HepG2 (cell line): ENCODE measurements at regions not wholly inside any gene's neighbourhood (a gene's known extent, or its start where the extent isn't known, plus 50 kb on each side); places are given as distances from the start of the nearest gene placed in this dataset.

Experiments
- ATAC-seq: fragments of 200-7000 bp; cut with Tn5 transposase; 3 replicates; pipeline ENCODE4 v1.9.1; 2020; ENCODE audit warnings: mild to moderate bottlenecking, moderate library complexity
- BruUV-seq: library from RNA; stranded (reverse); fragments of 400-500 nt; replicated peaks from 2 replicates; lab custom pipeline; 2021; lab: Mats Ljungman, UMichigan
- CTCF ChIA-PET: fragments of 300-600 bp; formaldehyde crosslinking; extraction: SDS; loops from one replicate; lab custom pipeline; 2021; ENCODE audit warnings: low total read pairs, inconsistent platforms, low intra/inter-chr PET ratio; lab: Yijun Ruan, JAX
- POLR2A ChIA-PET: fragments of 350-600 bp; sonication (Branson Sonifier 250); formaldehyde crosslinking; loops from one replicate; lab custom pipeline; 2020; ENCODE audit warnings: antibody characterized with exemption, inconsistent platforms; lab: Yijun Ruan, JAX
- DNase-seq: peaks from one replicate; pipeline ENCODE4 v3.0.0-alpha.2; 2015; ENCODE audit warnings: low spot score
- FAIRE-seq: peaks from 3 replicates; lab custom pipeline; 2011; peaks lifted over from hg19 to GRCh38; lab: Jason Lieb, UNC
- H2AFZ ChIP-seq: one replicate; pipeline ENCODE4 v1.6.1; 2011; ENCODE audit warnings: low read length, inconsistent platforms
- H3K27ac ChIP-seq: fragments of 300-600 bp; 3 replicates; pipeline ENCODE4 v1.8.0; 2011; ENCODE audit warnings: mixed run types, mild to moderate bottlenecking, mixed read lengths, low read length, inconsistent platforms; ENCODE audit not compliant: insufficient read depth; ENCODE audit errors: extremely low read length
- H3K27me3 ChIP-seq, 2 experiments: fragments of 200-600 bp in 1 of 2; 2 replicates in 1 of 2; 3 replicates in 1 of 2; pipeline versions ENCODE4 v1.6.0 to v1.8.0; 2011; ENCODE audit warnings: low read length in 2 of 2, mild to moderate bottlenecking in 2 of 2, moderate library complexity in 2 of 2, inconsistent platforms in 1 of 2; ENCODE audit not compliant: insufficient read depth in 2 of 2, control insufficient read depth in 1 of 2
- H3K36me3 ChIP-seq, 2 experiments: fragments of 200-600 bp in 1 of 2; replicated peaks in 1 of 2; 2 replicates in 1 of 2; 3 replicates in 1 of 2; pipeline versions ENCODE4 v1.5.1 to v1.8.0; 2011; ENCODE audit warnings: low read length in 2 of 2, inconsistent platforms in 1 of 2; ENCODE audit not compliant: insufficient read depth in 2 of 2, control insufficient read depth in 1 of 2
- H3K4me1 ChIP-seq: 2 replicates; pipeline ENCODE4 v1.5.1; 2012; ENCODE audit warnings: low read length, inconsistent platforms; ENCODE audit not compliant: insufficient read depth
- H3K4me2 ChIP-seq: 2 replicates; pipeline ENCODE4 v1.6.0; 2011; ENCODE audit warnings: low read depth, low read length, inconsistent platforms
- H3K4me3 ChIP-seq, 3 experiments: fragments of 200-600 bp in 1 of 3; sonication (generic), shearing (Covaris generic) in 1 of 3; replicated peaks in 1 of 3; 2 replicates each; pipeline ENCODE4 v1.5.1; 2011 to 2016; ENCODE audit warnings: low read length in 3 of 3, inconsistent platforms in 2 of 3, low read depth in 2 of 3, mild to moderate bottlenecking in 2 of 3, control low read depth in 1 of 3, mixed read lengths in 1 of 3; ENCODE audit not compliant: insufficient read depth in 1 of 3
- H3K79me2 ChIP-seq: one replicate; pipeline ENCODE4 v1.6.1; 2011; ENCODE audit warnings: low read length, inconsistent platforms; ENCODE audit not compliant: insufficient read depth
- H3K9ac ChIP-seq: 2 replicates; pipeline ENCODE4 v1.6.0; 2011; ENCODE audit warnings: mild to moderate bottlenecking, low read depth, low read length, inconsistent platforms; ENCODE audit not compliant: insufficient read depth
- H3K9me3 ChIP-seq: 2 replicates; pipeline ENCODE4 v1.5.1; 2012; ENCODE audit warnings: mild to moderate bottlenecking, low read length
- H4K20me1 ChIP-seq: 2 replicates; pipeline ENCODE4 v1.6.0; 2011; ENCODE audit warnings: inconsistent platforms, mild to moderate bottlenecking, low read length, moderate library complexity; ENCODE audit not compliant: insufficient read depth
- ARNTL ChIP-seq: sonication (generic); formaldehyde crosslinking; IDR thresholded peaks from 2 replicates; pipeline ENCODE4 v1.4.0; 2020; ENCODE audit warnings: mild to moderate bottlenecking, missing genetic modification reagents
- MEF2D ChIP-seq: sonication (generic); formaldehyde crosslinking; IDR thresholded peaks from 2 replicates; pipeline ENCODE4 v1.5.1; 2020; ENCODE audit warnings: mild to moderate bottlenecking, missing genetic modification reagents
- NR3C1 ChIP-seq: sonication (generic); formaldehyde crosslinking; IDR thresholded peaks from 2 replicates; pipeline ENCODE4 v1.4.0; 2020; ENCODE audit warnings: missing genetic modification reagents
- PHB2 ChIP-seq: fragments of 450-650 bp; IDR thresholded peaks from 2 replicates; pipeline ENCODE4 v1.6.1; 2018; ENCODE audit not compliant: partially characterized antibody
- ZBTB38 ChIP-seq: sonication (generic); formaldehyde crosslinking; IDR thresholded peaks from 2 replicates; pipeline ENCODE4 v1.5.1; 2020; ENCODE audit warnings: mild to moderate bottlenecking, missing genetic modification reagents
- ZNF124 ChIP-seq: sonication (generic); formaldehyde crosslinking; IDR thresholded peaks from 2 replicates; pipeline ENCODE4 v1.4.0; 2020; ENCODE audit warnings: missing genetic modification reagents
- ZNF326 ChIP-seq: sonication (generic); formaldehyde crosslinking; IDR thresholded peaks from 2 replicates; pipeline ENCODE4 v1.4.0; 2020; ENCODE audit warnings: missing genetic modification reagents, borderline replicate concordance
- ZNF468 ChIP-seq: sonication (generic); formaldehyde crosslinking; IDR thresholded peaks from 2 replicates; pipeline ENCODE4 v1.8.0; 2022; ENCODE audit warnings: mild to moderate bottlenecking, moderate library complexity, missing genetic modification reagents
- ZNF768 ChIP-seq: sonication (generic); formaldehyde crosslinking; IDR thresholded peaks from 2 replicates; pipeline ENCODE4 v1.4.0; 2020; ENCODE audit warnings: missing genetic modification reagents
- WGBS: methylation state at CpG from one replicate; pipeline ENCODE4 v1.1.6; 2017; ENCODE audit warnings: low lambda C conversion rate; 5-methylcytosine and 5-hydroxymethylcytosine counted together
- in situ Hi-C: cut with HindIII; loops from 2 replicates; pipeline ENCODE4 v1.10.0; 2017; ENCODE audit warnings: low pct_unique_long_range_greater_than_20kb; ENCODE audit not compliant: extremely low pct_ligation_motif_present
- intact Hi-C: fragments of 100-400 bp; cut with micrococcal nuclease; formaldehyde crosslinking; loops from one replicate; pipeline ENCODE4 v1.10.0; 2022; ENCODE audit not compliant: unreplicated experiment
- TF ChIP-seq, protein P1 (sequence below): sonication (generic); formaldehyde crosslinking; IDR thresholded peaks from 2 replicates; pipeline ENCODE4 v1.8.1; 2023; ENCODE audit warnings: mild to moderate bottlenecking, inconsistent platforms, moderate library complexity, missing genetic modification reagents, borderline replicate concordance
- TF ChIP-seq, protein P2 (sequence below): sonication (generic); formaldehyde crosslinking; IDR thresholded peaks from 2 replicates; pipeline ENCODE4 v1.5.0; 2020; ENCODE audit warnings: missing genetic modification reagents

DNA sequence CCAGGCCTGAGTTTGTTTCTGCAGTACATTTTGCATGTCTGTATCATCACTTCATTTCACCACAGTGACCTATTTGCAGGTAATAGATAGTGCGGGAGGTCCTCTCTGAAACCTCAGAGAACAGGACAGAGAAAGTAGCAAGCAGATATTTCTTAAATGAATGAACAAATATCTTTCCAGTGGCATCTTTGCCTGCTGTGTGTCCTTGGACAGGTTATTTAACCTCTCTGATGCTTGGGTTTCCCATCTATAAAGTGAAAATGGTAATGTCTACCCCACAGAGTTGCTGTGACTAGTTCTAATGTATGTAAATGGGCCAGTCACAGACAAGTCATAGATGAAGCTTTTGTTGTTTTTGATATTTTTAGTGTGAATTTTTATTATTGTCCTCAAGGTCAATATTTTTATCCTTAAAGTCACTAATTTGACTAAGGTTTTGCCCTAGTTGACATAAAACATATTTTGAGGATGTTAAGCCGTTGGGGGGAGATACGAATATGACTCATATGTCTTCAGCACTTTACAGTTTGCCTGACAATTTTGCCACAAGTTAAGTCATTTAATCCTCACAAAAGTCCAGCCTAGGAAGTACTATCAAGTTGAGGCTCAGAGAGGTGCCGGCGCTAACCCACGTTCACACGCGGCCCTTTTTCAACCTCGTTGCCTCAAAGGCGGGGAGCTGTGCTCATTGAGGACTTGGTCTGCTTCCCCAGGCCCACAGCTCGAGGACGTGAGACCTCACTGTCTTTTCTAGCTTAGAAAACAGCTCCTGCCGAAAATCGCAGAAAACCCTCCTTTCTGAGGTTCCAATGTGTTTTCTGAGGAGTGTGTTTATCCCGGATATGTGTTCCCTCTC lies 126.7 kb upstream of the STX18 start:
- POLR2A ChIA-PET: no interaction called here
- Histone ChIP-seq H3K9me3 (no peaks in the 10 kb centered on the region), H3K27me3 (no peaks in the 10 kb centered on the region), H3K4me1 (peaks cover 26% of the 10 kb centered on the region), H3K27ac (no peak overlapping the region), H3K9ac (no peak overlapping the region), H3K79me2 (no peaks in the 10 kb centered on the region), H4K20me1 (no peaks in the 10 kb centered on the region), H3K4me2 (no peak overlapping the region), H2AFZ (no peak overlapping the region), H3K4me3 (no peak overlapping the region), H3K36me3 (no peaks in the 10 kb centered on the region)
- intact Hi-C loops (no loop called here), in situ Hi-C loops (no loop called here)
- 97% methylated on average over 15 of the region's 15 CpGs for WGBS
- BruUV-seq: no TSS peak
- DNase-seq (no peak), ATAC-seq (no peak), FAIRE-seq (no peak)
- no peak for TF ChIP-seq MEF2D
- TF ChIP-seq ZNF768 (CRISPR knock-in tag): peak; percentile 17; the same call in 1 of the 2 replicates
- CTCF ChIA-PET: no interaction called here

DNA sequence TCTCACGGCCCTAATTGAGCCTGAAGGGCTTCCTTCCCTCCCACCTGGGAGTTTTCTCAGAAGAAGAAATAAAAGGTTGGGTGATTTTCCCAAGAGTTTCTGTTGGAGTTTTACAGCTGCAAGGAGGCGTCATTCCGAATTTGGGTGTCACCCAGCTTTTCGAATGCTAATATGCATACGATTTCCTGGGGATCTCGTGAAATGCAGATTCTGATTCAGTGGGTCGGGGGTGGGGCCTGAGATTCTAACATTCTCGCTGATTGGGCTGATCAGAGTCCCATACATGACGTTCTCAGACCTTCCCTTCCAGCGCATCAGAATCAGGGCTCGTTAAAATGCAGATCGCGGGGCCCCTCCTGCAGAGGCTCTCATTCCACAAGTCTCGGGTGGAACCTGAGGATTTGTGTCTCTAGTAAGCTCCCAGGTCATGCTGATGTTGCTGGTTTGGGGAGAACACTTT lies 125.8 kb upstream of the STX18 start:
- Histone ChIP-seq H3K79me2 (no peaks in the 10 kb centered on the region), H2AFZ (no peak overlapping the region)
- TF ChIP-seq ZNF468 (CRISPR knock-in tag): no peak
- TF ChIP-seq ZBTB38: no peak
- TF ChIP-seq, protein P1, sequence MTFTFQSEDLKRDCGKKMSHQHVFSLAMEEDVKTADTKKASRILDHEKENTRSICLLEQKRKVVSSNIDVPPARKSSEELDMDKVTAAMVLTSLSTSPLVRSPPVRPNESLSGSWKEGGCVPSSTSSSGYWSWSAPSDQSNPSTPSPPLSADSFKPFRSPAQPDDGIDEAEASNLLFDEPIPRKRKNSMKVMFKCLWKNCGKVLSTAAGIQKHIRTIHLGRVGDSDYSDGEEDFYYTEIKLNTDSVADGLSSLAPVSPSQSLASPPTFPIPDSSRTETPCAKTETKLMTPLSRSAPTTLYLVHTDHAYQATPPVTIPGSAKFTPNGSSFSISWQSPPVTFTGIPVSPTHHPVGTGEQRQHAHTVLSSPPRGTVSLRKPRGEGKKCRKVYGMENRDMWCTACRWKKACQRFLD (CRISPR knock-in tag): no peak
- no peak for TF ChIP-seq ZNF124 (CRISPR knock-in tag)
- TF ChIP-seq, protein P2, sequence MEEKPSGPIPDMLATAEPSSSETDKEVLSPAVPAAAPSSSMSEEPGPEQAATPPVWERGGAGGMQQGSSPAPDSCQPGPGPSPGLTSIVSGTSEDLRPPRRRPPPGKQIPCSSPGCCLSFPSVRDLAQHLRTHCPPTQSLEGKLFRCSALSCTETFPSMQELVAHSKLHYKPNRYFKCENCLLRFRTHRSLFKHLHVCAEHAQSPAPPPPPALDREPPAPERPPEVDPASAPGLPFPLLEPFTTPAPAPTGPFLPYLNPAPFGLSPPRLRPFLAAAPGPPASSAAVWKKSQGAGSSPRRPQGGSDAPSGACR (CRISPR knock-in tag): no peak
- no peak for TF ChIP-seq PHB2
- TF ChIP-seq ZNF326 (CRISPR knock-in tag): no peak
- TF ChIP-seq NR3C1 (CRISPR knock-in tag): no peak
- no peak for TF ChIP-seq ARNTL
- TF ChIP-seq, all 625 proteins: peak for 0
- 96% methylated on average over 12 of the region's 14 CpGs for WGBS
- in situ Hi-C loops: no loop called here
- Histone ChIP-seq H3K9ac (no peak overlapping the region), H3K27me3 (no peaks in the 10 kb centered on the region), H3K36me3 (no peaks in the 10 kb centered on the region), H3K9me3 (no peaks in the 10 kb centered on the region), H4K20me1 (no peaks in the 10 kb centered on the region), H3K4me2 (no peak overlapping the region), H3K27ac (no peak overlapping the region), H3K4me1 (peaks cover 30% of the 10 kb centered on the region), H3K4me3 (no peak overlapping the region)
- ATAC-seq (no peak), DNase-seq (no peak), FAIRE-seq (no peak)
- BruUV-seq: no TSS peak
- CTCF ChIA-PET: no interaction called here
- intact Hi-C loops: no loop called here
- POLR2A ChIA-PET: no interaction called here
